ENCODE measurements at regions not wholly inside any gene's neighbourhood (a gene's known extent, or its start where the extent isn't known, plus 50 kb on each side); places are given as distances from the start of the nearest gene placed in this dataset.

DNA sequence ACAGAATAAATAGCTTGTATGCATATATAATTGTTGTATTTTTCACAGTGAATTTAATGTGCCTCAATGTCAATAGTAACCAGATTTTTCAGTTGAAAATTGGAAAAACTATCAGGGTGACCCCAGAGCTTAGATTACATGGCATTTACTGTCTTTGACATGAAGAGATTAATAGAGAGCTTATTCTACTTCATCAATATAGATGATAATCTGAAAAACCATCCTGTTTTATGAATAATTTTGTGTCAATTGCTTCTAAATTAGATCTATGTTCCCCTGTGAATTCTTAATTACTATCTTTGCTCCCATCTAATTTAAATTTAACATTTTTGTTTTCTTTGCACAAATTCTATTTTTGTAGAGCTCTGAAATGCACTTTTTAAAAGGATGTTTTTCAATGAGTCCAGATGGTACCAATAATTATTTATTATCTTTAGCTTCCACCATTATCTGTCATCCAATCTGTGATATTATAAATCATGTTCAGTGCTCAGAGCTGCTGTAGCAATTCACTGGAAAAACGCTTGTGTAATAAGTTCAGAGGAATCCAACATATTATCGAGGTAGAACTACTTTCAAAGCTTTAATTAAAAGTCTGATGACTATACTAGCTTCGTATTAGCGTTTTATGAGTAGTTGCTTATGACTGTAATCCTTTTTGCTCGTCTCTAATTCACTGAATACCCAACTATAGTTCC lies 291.4 kb downstream of the JRKL start:
- TF ChIP-seq, protein P1, sequence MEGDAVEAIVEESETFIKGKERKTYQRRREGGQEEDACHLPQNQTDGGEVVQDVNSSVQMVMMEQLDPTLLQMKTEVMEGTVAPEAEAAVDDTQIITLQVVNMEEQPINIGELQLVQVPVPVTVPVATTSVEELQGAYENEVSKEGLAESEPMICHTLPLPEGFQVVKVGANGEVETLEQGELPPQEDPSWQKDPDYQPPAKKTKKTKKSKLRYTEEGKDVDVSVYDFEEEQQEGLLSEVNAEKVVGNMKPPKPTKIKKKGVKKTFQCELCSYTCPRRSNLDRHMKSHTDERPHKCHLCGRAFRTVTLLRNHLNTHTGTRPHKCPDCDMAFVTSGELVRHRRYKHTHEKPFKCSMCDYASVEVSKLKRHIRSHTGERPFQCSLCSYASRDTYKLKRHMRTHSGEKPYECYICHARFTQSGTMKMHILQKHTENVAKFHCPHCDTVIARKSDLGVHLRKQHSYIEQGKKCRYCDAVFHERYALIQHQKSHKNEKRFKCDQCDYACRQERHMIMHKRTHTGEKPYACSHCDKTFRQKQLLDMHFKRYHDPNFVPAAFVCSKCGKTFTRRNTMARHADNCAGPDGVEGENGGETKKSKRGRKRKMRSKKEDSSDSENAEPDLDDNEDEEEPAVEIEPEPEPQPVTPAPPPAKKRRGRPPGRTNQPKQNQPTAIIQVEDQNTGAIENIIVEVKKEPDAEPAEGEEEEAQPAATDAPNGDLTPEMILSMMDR (optimal IDR thresholded peaks at IDR 0.05 in 1 of 3, IDR thresholded peaks at IDR 0.05 in 1 of 3, conservative IDR thresholded peaks at IDR 0.05 in 1 of 3; ENCODE audit: extremely low read depth in 1 of 3, insufficient read depth in 2 of 3, low read length in 3 of 3), result no peak
- TF ChIP-seq EZH2 (IDR thresholded peaks at IDR 0.05; ENCODE audit: low read length), result no peak
